ENCODE measurements at regions not wholly inside any gene's neighbourhood (a gene's known extent, or its start where the extent isn't known, plus 50 kb on each side); places are given as distances from the start of the nearest gene placed in this dataset.

GRCh38 chr4:43718369-43718768 is 730.2 kb downstream of the KCTD8 start:
- 86 to 88% methylated on average over 2 of the region's 2 CpGs for WGBS, 2 donors
- no peak for DNase-seq (ENCODE audit: low spot score in 2 of 2)
- H3K4me3 ChIP-seq (ENCODE audit: low read depth, poor library complexity, severe bottlenecking) = no peak overlapping the region
- TF ChIP-seq CTCF (IDR thresholded peaks at IDR 0.05) (no peak), POLR2A (IDR thresholded peaks at IDR 0.05) (no peak)
- intact Hi-C loops (cut with DNase I; ENCODE audit: low total_unique reads) = no loop called here

- 83 to 86% methylated on average over 9 of the region's 9 CpGs for WGBS, 2 donors
- no peak for TF ChIP-seq CTCF (IDR thresholded peaks at IDR 0.05)
- no peak for TF ChIP-seq POLR2A (IDR thresholded peaks at IDR 0.05)
- intact Hi-C loops (cut with DNase I; ENCODE audit: low total_unique reads) = no loop called here
- DNase-seq (ENCODE audit: low spot score in 2 of 2) = no peak
- H3K4me3 ChIP-seq (ENCODE audit: low read depth, poor library complexity, severe bottlenecking) = no peak overlapping the region
Measured at GRCh38 chr4:43732829-43733426, 715.7 kb downstream of the KCTD8 start.

- H3K4me3 ChIP-seq (ENCODE audit: low read depth, poor library complexity, severe bottlenecking) = no peak overlapping the region
- TF ChIP-seq POLR2A (IDR thresholded peaks at IDR 0.05) = no peak
- no peak for TF ChIP-seq CTCF (IDR thresholded peaks at IDR 0.05)
- DNase-seq (ENCODE audit: low spot score in 2 of 2) = no peak
- intact Hi-C loops (cut with DNase I; ENCODE audit: low total_unique reads) = no loop called here
- WGBS, 2 donors = 52 to 65% methylated on average over 2 of the region's 2 CpGs
Measured at GRCh38 chr4:43742083-43742482, 706.5 kb downstream of the KCTD8 start.

- H3K4me3 ChIP-seq (ENCODE audit: low read depth, poor library complexity, severe bottlenecking) = no peak overlapping the region
- intact Hi-C loops (cut with DNase I; ENCODE audit: low total_unique reads) = no loop called here
- no peak for TF ChIP-seq CTCF (IDR thresholded peaks at IDR 0.05)
- TF ChIP-seq POLR2A (IDR thresholded peaks at IDR 0.05) = no peak
- WGBS, 2 donors = 77 to 83% methylated on average over 3 of the region's 3 CpGs
- no peak for DNase-seq (ENCODE audit: low spot score in 2 of 2)
Measured at GRCh38 chr4:43754566-43754965, 694.0 kb downstream of the KCTD8 start.

- intact Hi-C loops (cut with DNase I; ENCODE audit: low total_unique reads) = no loop called here
- TF ChIP-seq CTCF (IDR thresholded peaks at IDR 0.05) = no peak
- no peak for TF ChIP-seq POLR2A (IDR thresholded peaks at IDR 0.05)
- DNase-seq (ENCODE audit: low spot score in 2 of 2) = no peak
- no peak overlapping the region for H3K4me3 ChIP-seq (ENCODE audit: low read depth, poor library complexity, severe bottlenecking)
Measured at GRCh38 chr4:43757147-43757546, 691.5 kb downstream of the KCTD8 start.

GRCh38 chr4:43758836-43759235 is 689.8 kb downstream of the KCTD8 start:
- DNase-seq (ENCODE audit: low spot score in 2 of 2) = no peak
- intact Hi-C loops (cut with DNase I; ENCODE audit: low total_unique reads) = no loop called here
- H3K4me3 ChIP-seq (ENCODE audit: low read depth, poor library complexity, severe bottlenecking) = no peak overlapping the region
- no peak for TF ChIP-seq CTCF (IDR thresholded peaks at IDR 0.05)
- no peak for TF ChIP-seq POLR2A (IDR thresholded peaks at IDR 0.05)
- WGBS, 2 donors = 91 to 98% methylated on average over 1 of the region's 1 CpG
